COR-L47 (cell line): ENCODE measurements at regions not wholly inside any gene's neighbourhood (a gene's known extent, or its start where the extent isn't known, plus 50 kb on each side); places are given as distances from the start of the nearest gene placed in this dataset.

Experiments
- DNase-seq: peaks from one replicate; lab custom pipeline; 2025; lab: John Stamatoyannopoulos, UW

DNA sequence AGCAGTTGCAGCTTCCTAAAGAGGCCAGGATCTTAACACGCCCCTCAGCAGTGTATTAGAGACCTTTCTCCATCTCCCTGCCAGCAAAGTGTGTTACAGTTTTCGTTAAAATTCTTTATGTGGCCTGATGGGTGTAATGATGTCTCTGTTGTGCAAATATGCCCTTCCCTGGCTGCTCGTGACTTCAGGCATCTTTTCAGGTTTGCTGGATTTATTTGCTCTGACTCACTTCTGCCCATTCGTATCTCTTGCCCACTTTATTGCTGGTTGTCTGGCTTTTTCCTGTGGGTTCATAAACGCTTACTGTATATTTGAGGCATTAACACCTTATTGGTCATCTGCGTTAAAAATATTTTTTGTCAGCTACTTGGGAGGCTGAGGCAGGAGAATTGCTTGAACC lies 134.5 kb downstream of the ASB1 start:
- no peak for DNase-seq

DNA sequence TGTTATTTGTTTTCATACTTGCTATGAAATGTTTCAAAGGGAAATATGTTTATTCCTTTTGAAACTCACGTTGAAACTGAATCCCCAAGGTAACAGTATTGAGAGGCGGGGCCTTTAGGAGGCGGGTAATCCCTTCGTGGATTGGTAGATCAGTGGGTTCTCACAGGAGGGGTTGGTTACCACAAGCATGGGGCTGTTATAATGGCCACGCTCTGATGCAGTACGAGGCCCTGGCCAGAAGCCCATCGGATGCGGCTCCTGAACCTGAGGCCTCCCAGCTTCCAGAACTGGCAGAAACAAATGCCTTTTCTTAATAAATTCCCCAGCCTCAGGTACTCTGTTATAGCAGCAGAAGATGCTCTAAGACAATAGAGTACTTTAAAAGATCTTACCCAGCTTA lies 135.7 kb downstream of the ASB1 start:
- DNase-seq: no peak

DNA sequence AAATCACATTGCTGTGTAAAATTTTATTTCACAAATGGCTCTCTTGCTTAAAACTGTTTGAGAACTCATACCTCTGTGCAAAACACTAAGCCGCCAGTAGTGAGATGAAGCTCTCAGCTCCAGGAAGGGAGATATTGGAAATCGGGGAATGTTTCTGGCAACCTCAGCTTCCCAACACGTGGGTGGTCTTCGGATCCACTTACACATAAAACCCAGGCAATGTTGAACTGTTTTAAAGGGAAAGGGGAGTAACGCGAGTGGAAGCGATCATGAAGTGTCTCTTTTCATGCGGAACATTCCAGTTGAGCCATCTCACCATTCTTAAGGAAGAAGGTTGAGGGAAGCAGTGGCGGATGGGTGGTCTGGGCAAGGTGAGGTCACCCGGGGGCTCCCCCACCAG lies 136.8 kb downstream of the ASB1 start:
- no peak for DNase-seq

DNA sequence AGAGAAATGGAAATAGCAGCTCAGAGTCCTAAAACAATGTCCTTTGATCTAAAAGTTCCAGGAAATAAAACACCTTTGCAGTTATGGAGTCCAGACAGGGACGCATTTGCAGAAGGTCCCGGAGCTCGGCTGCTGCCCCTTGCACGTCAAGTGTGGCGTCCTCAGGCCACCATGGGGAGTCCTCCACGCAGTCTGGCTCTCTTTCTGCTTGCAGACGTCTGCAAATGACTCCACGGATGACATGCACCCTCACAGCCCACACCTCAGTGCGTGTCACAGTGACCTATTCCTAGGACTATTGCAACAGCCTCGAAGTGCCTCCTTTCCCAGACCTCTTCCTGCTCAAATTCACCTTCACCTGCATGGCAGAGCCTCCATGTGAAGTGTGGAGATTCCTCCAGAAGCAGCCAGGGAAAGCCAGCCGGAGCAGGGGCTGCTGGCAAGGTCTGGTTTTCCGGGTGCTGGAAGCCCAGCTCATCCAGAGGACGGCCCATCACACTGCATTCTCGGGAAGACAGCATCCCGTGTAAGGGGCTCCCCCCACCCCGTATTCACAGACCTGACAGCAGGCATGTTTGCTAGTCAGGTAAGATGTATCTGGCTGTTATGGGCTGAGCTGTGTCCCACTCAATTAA lies 137.7 kb downstream of the ASB1 start:
- no peak for DNase-seq

DNA sequence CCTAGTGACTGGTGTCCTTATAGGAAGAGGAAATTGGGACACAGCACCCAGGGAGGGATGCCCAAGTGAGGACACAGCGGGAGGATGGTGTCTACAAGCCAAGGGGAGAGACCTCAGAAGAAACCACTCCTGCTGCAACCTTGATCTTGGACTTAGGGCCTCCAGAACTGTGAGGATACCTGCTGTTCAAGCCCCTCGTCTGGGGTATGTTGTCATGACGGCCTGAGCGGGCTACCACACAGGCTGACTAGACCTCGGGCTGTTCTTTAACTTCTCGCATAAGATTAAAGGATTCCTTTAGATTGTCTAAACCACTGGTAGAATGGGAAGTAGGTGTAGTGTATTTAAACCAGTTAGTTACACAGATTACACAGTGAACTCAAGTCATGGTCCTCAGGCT lies 138.3 kb downstream of the ASB1 start:
- DNase-seq: no peak

DNA sequence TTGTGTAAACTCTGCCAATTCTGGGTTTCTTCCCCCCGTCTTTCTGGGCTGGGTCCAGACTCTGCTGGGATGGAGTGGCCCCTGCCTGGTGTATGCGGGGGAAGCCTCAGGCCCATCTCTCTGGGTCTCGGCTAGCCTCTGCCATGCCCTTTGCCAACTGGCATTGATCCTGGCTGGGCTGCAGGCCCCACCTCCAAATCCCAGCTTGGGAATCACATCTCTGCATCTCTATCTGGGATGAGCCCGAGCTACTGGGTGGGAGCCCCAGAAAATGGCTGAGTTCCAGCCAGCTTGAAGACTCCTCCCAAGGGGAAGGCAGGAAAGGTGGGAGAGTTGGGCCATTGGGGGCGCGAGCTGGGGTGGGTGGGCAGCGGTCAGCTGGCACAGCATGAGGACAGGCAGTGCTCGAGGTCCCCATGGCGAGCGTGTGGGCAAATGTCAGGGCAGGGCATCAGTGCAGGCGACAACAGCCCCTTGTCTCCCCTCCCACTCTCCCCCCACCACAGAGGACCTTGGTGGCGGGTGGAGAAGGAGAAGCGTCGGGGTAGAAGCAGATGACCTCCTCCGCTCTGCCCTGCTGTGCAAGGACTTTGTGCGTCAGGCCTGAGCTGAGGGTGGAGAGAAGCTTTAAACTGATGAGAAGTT lies 139.4 kb downstream of the ASB1 start:
- no peak for DNase-seq

DNA sequence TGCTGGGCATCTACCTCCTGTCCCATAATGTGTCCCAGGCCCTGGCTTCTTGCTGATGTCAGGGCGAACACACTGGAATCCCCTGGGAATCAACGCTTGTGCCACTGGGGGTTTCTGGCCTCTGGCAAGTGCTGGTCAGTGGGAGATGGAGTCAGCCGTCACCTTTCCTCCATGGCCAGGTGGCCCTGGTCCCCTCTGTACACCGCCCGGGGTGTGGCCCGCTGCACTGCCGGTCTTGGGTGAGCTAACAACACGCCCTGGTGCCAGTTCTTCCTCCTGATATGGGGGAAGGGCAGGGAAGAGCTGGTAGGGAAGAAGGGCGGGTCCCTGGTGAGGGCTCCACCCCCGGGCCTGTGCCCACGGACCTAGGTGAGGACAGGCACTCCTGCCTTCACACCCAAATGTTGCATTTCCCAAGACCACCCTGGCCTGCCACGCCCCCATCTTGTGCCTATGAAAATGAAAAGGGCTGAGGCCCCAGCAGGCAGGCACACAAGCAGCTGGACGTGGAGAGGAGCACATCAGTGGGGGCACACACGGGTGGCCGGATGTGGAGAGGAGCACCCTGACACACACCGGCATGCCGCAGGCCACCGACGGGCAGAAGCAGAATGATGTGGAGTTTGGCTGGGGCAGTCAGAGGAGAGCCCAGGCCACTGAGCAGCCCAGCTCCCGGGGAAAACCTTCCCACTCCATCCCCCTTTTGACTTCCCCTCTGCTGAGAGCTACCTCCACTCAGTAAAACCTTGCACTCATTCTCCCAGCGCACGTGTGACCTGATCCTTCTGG lies 140.5 kb downstream of the ASB1 start:
- no peak for DNase-seq

DNA sequence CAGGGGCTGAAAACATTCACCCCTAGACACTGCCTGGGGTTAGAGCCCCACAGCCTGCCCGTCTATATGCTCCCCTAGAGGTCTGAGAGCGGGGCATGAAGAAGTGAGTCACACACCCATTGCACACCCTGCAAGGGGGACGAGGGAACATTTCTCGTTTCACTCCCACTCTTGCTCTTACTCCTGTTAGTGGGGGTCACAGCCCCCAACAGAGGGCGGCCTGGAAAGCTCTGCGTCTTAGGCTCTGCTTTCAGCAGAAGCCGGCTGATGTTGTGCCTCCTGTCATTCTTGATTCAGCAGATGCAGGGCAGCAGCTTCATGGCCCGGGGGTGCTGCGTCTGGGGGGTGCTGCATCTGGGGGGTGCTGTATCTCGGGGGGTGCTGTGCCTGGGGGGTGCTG lies 141.3 kb downstream of the ASB1 start:
- DNase-seq: no peak

DNA sequence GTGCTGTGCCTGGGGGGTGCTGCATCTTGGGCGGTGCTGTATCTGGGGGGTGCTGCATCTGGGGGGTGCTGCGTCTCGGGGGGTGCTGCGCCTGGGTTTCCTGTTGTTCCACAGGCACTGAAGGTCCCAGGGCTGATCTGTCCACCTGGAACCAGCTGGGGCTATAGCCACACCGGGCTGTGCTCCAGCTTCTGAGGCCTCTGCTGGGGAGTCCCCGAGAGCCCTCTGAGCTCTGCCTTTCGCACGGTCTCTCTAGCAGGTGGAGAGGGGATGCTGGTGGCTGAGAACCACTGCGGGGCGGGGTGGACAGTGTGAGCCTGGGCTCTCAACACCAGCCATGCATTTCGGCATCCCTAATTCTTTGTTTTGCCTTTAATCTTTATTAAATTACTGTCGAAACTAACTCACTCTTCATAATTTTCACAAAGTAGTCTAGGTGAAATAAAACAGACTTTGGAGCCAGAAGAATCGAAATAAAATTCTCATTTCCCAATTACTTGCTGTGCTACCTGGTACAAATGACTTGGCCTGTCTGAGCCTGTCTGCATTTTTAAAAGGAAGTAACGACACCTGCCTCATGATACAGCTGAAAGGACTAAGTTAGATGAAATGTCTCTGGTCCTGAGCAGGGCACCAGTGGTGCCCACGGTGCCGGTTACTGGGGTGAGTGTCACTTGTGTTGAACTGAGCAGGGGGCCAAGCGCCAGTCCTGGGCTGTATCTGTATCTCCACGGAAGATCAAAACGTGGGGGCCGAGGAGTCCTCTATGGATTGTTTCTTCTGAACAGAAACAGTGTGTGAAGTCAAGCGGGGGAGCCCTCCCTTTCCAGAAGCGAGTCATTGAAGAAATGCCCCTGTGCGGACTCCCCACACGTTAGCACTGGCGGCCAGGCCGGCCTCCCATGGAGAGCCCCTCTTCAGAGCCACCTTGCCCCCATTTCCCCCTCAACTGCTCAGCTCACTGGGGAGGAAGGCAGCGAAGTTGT lies 142.0 kb downstream of the ASB1 start:
- no peak for DNase-seq

DNA sequence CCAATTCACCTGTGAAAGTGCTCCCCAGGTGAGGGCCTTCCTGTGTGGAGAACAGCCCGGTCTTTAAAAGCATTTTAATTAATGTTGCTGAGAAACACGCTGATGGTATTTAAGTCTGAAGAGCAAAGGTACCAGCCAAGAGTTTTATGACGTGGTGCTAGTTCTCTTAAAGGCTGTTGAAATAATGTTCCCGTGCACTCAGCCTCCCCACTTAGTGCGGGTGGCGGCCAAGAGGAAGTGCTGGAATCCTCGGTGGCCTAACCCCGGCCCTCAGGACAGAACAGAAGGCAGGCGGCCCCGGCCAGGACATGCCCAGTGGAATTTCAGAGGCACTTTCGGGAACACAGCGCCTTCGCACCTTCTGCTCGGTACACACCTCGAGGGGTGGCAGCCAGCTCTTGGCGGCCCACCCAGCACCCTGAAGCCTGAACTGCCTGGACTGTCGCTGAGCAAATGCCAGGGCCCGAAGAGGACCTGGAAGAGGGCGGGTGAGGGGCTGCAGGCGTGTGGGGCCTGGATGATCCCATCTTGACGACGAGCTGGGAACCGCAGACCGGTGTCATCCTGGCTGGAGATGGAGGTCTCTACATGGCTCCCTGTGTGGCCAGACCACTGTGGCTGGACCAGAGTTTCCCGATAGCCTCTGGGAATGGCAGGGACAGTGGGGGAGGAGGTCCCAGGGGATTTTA lies 142.9 kb downstream of the ASB1 start:
- no peak for DNase-seq

DNA sequence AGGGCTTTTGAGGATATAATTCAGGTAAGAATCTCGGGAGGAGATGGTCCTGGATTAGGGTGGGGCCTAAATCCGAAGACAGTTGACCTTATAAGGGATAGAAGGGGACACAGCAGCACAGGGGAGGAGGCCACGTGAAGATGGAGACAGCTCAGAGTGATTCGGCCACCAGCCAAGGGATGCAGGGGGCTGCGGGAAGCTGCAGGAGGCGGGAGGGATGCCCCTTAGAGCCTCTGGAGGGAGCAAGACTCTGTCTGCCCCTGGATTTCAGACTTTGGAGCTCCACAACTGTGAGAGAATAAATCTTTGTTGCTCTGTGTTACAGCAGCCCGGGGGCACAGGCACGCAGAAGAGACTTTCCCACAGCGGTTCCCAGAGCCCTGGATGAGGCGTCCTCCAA lies 143.7 kb downstream of the ASB1 start:
- DNase-seq: no peak

DNA sequence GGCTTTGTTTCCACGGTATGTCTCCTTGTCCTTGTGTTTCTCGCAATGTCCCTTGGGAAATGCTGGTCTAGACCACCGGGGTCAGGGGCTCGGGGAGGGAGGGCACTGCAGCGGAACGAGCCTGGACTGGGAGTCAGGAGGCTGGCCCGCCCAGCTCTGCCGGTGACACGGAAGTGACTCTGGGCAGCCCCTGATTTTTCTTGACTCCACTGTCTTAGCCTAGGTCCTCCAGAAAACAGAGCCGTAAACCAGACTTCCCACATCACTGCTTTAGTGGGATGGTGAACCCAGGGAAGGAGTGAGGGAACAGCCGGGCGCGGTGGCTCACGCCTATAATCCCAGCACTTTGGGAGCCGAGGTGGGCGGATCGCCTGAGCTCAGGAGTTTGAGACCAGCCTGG lies 144.2 kb downstream of the ASB1 start:
- no peak for DNase-seq

DNA sequence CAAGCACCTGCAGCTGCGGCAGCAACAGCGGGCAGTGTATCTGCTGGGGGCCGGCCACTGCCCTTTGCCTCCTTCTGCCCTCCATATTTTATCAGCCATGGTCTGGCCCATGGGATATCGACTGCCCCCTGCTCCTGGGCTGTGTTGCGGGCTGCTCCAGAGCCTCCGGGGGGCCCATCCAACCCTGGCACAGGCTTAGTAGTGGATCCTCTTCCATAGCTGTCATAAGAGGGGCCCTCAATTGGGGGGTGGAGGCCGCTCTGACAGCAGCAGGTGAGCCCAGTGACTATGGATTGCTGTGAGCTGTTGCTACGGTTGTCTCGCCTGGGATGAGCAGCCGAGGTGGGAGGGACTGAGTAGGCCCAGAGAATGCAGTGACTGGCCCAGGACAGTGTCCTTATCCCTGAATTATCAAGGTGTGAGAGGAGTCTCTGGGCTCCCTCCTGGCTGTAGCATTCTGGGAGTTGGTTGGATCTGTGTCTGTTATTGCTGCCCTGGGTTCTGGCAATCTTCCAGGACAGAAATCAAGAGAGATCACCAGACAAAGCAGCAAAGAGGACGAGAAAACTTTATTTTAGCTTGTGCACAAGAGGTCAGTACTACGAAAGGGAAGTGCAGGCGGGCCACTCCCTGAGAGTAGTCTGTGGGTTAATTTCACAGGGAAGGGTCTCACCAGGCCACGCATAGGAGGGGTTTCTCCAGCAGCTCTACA lies 145.1 kb downstream of the ASB1 start:
- DNase-seq: no peak

DNA sequence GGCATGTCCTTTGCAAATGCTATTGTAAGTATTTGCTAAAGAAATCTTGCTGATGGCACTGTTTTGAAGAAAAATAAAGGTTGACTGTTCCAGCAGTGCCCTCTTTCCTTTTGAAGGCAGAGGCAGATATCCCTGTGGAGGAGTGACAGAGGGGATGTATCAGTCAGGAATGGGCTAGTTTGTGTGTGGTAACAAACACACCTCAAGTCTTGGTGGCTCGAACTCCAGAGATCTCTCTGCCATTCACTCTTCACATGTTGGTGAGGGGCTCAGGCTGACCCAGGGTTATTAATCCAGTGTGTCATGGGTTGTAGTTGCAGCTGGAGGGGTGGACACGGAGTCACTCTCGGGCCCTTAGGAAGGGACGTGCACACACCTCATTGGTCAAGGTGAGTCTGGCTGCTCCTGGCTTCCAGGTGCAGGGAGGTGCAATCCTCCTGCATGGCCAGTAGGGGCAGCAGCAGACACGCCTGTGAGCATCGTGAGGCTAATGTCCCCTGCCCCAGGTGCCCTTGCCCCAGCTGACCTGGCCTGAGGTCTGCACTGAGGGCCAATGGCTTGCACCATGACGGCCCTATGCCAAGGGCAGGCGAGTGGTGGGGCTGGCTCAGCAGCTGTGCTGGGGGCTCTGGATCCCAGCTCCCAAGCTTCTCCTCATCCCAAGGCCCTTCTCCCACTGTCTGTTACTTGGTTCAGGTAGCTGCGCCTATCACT lies 146.5 kb downstream of the ASB1 start:
- no peak for DNase-seq

DNA sequence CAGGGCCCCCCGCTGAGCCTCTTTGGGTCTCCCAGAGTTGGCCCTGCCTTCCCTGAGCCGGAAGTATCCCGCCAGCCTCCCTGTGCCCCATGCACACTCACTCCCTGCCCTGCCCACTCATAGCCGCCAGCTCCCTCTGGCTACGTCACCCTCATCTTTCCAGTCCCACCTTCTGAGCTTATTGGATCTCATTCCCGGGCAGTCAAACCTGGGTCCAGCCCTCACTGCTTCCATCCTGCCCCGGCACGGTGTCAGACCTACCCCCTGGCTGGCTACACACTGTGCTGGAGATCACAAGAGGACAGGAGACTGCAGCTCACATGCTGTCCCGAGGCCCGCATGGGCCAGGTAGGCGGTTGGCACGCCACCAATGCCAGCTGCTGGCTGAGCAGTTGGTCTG lies 147.2 kb downstream of the ASB1 start:
- DNase-seq: no peak

DNA sequence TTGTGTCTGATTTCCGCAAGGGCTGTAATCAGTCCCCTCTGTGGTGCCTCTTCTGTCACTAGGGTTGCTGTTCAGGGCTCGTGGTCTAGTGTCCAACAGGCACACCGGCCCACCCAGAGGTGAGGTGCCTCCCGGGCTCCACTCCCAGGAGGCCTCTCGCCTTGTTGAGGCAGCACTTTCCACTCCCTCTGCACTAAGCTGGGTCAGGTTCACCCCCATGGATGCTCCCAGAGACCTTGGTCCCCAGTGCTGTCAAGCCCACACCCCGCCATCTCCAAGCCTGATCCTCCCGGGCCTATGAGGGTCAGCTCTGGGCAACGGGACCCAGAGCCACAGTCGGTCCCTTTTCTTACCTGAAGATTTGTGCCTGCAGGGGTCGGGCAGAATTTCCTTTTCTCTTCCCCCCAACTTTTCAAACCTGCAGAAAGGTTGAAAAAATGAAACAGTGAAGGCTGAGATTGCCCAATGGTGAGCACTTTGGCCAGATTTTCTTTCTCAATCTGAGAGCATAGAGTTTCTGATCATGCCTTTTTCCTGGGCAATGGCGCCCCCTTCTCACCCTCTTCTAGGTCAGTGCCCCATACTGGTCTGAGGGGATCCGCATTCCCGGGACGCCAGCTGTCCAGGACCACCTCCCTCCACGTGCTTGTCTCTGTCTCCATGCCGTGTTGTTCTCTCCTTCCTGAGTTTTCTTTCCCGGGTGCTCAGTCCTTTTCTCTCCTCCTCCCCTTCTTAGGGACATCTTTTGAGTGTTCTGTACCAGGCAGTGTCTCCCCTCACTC lies 148.0 kb downstream of the ASB1 start:
- DNase-seq: no peak

DNA sequence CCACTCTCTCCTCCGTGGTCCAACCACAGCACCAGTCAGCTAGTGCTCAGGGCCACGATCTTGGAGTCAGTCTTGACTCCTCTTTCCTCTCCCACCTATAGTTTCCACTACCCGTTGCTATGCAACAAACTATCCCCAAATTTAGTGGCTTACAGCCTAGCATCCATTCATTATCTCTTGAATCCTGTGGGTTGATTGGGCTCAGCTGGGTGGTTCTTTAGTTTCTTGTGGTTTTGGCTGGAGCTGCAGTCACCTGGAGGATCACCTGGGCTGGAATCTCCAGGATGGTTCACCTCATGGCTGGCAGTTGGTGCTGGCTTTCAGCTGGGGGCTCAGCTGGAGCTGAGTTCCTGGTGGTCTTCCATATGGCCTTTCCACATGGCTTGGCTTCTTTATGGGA lies 149.9 kb downstream of the ASB1 start:
- no peak for DNase-seq

DNA sequence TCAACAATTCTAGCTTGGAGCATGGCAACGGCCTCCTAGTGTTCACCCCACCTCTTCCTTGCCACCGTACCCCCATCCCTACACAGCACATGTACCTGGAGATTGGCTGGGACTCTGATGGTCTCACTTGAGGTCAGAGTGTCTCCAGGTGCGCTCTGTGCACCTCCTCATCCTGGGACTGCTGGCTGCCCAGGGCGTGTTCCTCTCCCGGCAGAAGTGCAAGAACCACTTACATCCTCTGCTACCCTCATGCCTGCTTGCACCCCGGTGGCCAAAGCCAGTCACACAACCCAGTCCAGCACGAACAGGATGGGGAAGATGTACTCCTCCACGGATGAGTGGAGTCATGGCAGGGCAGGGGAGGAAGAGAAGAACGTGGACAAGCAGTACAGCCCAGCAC lies 151.5 kb downstream of the ASB1 start:
- DNase-seq: no peak

DNA sequence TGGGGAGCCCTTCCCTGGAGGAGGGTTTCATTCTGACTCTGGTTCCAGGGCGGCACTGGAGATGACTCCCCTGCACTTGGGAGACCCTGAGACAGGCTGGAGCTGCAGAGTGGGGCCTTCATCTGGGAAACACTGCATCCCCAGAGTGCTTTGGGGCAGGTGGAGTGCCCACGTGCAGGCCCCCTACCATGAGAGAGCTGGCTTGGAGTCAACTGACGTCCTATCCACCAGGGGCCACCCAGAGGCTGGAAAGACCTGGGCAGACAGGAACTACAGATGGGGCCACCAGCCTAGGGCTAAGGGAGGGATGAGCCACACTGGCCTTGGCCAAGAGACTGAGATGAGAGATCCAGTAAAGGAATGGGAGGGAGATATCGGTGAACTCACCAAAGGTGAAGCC lies 153.8 kb downstream of the ASB1 start:
- DNase-seq: no peak

DNA sequence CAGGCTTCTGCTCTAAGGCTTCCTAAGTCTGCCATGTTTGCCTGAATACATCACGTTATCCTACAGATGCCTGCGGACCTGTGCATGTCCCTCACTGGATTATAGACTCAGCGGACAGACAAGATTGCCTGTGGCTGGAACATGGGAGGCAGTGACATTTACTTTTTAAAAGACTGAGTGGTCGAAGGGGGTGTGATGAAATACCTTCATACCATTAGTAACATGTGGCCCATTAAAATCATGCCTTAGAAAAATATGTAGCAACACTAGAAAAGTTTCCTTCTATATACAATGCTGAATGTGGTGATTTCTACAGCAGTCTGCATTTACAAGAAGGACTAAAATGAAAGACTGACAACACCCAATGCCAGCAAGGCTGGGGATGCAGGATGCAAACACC lies 154.4 kb downstream of the ASB1 start:
- no peak for DNase-seq
